Pancreas (tissue), 10 donors: ENCODE measurements at regions not wholly inside any gene's neighbourhood (a gene's known extent, or its start where the extent isn't known, plus 50 kb on each side); places are given as distances from the start of the nearest gene placed in this dataset.
A peak's percentile ranks its signal among the peaks of the same experiment; 100 is the strongest.

Source experiments
- ATAC-seq, 4 donors: fragments of 200-7000 bp; cut with Tn5 transposase; one replicate each; pipeline versions ENCODE4 v1.8.0 to v1.9.1; 2020; ENCODE audit warnings: mild to moderate bottlenecking in 4 of 4, moderate library complexity in 4 of 4
- DNase-seq, 6 donors: peaks; one replicate each; pipeline ENCODE4 v3.0.0-alpha.2; 2020
- FAIRE-seq: peaks from 2 replicates; lab custom pipeline; 2012; peaks lifted over from hg19 to GRCh38; lab: Jason Lieb, UNC
- H3K27ac ChIP-seq, 4 donors: fragments of 200-600 bp; sonication (generic); 1 replicate in 3 of 4; 2 replicates in 1 of 4; pipeline versions ENCODE4 v1.5.0 to v1.8.0; 2020
- H3K27me3 ChIP-seq, 4 donors: fragments of 200-600 bp; one replicate each; pipeline ENCODE4 v1.8.0; 2021
- H3K36me3 ChIP-seq, 3 donors: fragments of 200-600 bp; sonication (generic) in 1 of 3; one replicate each; pipeline versions ENCODE4 v1.5.0 to v1.8.0; 2020 to 2021
- H3K4me1 ChIP-seq, 3 donors: fragments of 200-600 bp; one replicate each; pipeline ENCODE4 v1.8.0; 2021
- H3K4me3 ChIP-seq, 4 donors: fragments of 200-600 bp; sonication (generic) in 2 of 4; one replicate each; pipeline versions ENCODE4 v1.5.0 to v1.8.0; 2020 to 2021
- H3K9me3 ChIP-seq, 4 donors: fragments of 200-600 bp; one replicate each; pipeline ENCODE4 v1.8.0; 2021
- CTCF ChIP-seq, 4 donors: fragments of 200-600 bp; sonication (generic) in 3 of 4; IDR thresholded peaks; one replicate each; pipeline versions ENCODE4 v1.5.0 to v1.8.0; 2021; ENCODE audit warnings: antibody characterized with exemption in 4 of 4
- WGBS, 2 donors: extraction: QIAGEN DNeasy Blood & Tissue Kit; methylation state at CpG; one replicate each; pipeline ENCODE4 v1.1.7; 2013; 5-methylcytosine and 5-hydroxymethylcytosine counted together
- intact Hi-C, 3 donors: fragments of 100-400 bp; cut with DNase I; formaldehyde crosslinking; loops; one replicate each; pipeline versions ENCODE4 v1.11.1 to v1.14.2; 2022
- donor health status: healthy with polysubstance abuse.
- donor health status: DM: no; HTN: no; CAD: no; lungs with moderate emphysema.
- donor health status: DM: no; HTN: no; CAD: no.
- donor health status: control.
- donor health status: control.
- donor health status: Bipolar disorder and iron deficiency.
- donor health status: DM: yes; HTN: yes; CAD: no.
- donor health status: DM: no; HTN: no; CAD: no.
- donor health status: DM: no; HTN: no; CAD: no.
- donor health status: DM: yes; HTN: yes; CAD: no.

- H3K9me3 ChIP-seq, result no peaks in the 10 kb centered on the region
- DNase-seq, result peak in 1 of 6 donors; percentile 39
- H3K27me3 ChIP-seq, result no peaks in the 10 kb centered on the region
- H3K27ac ChIP-seq, result no peak overlapping the region
- no peak for ATAC-seq
- FAIRE-seq, result no peak
- 86 to 88% methylated on average over 12 of the region's 12 CpGs for WGBS, 2 donors
- intact Hi-C loops, result no loop called here
- H3K4me1 ChIP-seq, result no peaks in the 10 kb centered on the region
- TF ChIP-seq CTCF (IDR thresholded peaks at IDR 0.05), result no peak
- H3K36me3 ChIP-seq, result no peaks in the 10 kb centered on the region
- H3K4me3 ChIP-seq, result no peak overlapping the region
These were observed 176.5 kb downstream of the CTTN start for GRCh38 chr11:70574725-70575347.

GRCh38 chr11:70575396-70576060, 177.2 kb downstream of the CTTN start:
- intact Hi-C loops, result no loop called here
- H3K4me3 ChIP-seq, result no peak overlapping the region
- no peak for FAIRE-seq
- no peaks in the 10 kb centered on the region for H3K9me3 ChIP-seq
- WGBS, 2 donors, result 87 to 89% methylated on average over 12 of the region's 12 CpGs
- no peak for ATAC-seq
- no peaks in the 10 kb centered on the region for H3K4me1 ChIP-seq
- no peak for TF ChIP-seq CTCF (IDR thresholded peaks at IDR 0.05)
- no peaks in the 10 kb centered on the region for H3K27me3 ChIP-seq
- DNase-seq, result peak in 1 of 6 donors; percentile 23
- no peaks in the 10 kb centered on the region for H3K36me3 ChIP-seq
- H3K27ac ChIP-seq, result no peak overlapping the region

- no peak overlapping the region for H3K4me3 ChIP-seq
- no peak for FAIRE-seq
- intact Hi-C loops, result no loop called here
- no peak for TF ChIP-seq CTCF (IDR thresholded peaks at IDR 0.05)
- DNase-seq, result peak in 1 of 6 donors; percentile 15
- no peaks in the 10 kb centered on the region for H3K9me3 ChIP-seq
- 83 to 93% methylated on average over 7 of the region's 7 CpGs for WGBS, 2 donors
- H3K27ac ChIP-seq, result no peak overlapping the region
- H3K27me3 ChIP-seq, result no peaks in the 10 kb centered on the region
- ATAC-seq, result no peak
- H3K4me1 ChIP-seq, result no peaks in the 10 kb centered on the region
- no peaks in the 10 kb centered on the region for H3K36me3 ChIP-seq
These were observed 178.9 kb downstream of the CTTN start for GRCh38 chr11:70577258-70577603.

GRCh38 chr11:70577948-70578347, 179.6 kb downstream of the CTTN start:
- peak in 1 of 6 donors; percentile 22 for DNase-seq
- no peaks in the 10 kb centered on the region for H3K9me3 ChIP-seq
- FAIRE-seq, result no peak
- no peaks in the 10 kb centered on the region for H3K4me1 ChIP-seq
- 79 to 82% methylated on average over 14 of the region's 14 CpGs for WGBS, 2 donors
- H3K36me3 ChIP-seq, result no peaks in the 10 kb centered on the region
- no peak for TF ChIP-seq CTCF (IDR thresholded peaks at IDR 0.05)
- no peak overlapping the region for H3K27ac ChIP-seq
- H3K4me3 ChIP-seq, result no peak overlapping the region
- intact Hi-C loops, result no loop called here
- H3K27me3 ChIP-seq, result no peaks in the 10 kb centered on the region
- ATAC-seq, result no peak

- H3K4me3 ChIP-seq, result no peak overlapping the region
- ATAC-seq (no peak), FAIRE-seq (no peak), DNase-seq (peak in 1 of 6 donors; percentile 20)
- TF ChIP-seq CTCF (IDR thresholded peaks at IDR 0.05), result no peak
- intact Hi-C loops, result no loop called here
- no peaks in the 10 kb centered on the region for H3K27me3 ChIP-seq
- no peaks in the 10 kb centered on the region for H3K4me1 ChIP-seq
- no peak overlapping the region for H3K27ac ChIP-seq
- WGBS, 2 donors, result 94 to 95% methylated on average over 14 of the region's 14 CpGs
- H3K9me3 ChIP-seq, result no peaks in the 10 kb centered on the region
- H3K36me3 ChIP-seq, result no peaks in the 10 kb centered on the region
These were observed 180.0 kb downstream of the CTTN start for GRCh38 chr11:70578371-70578770.
